ENCODE measurements at regions not wholly inside any gene's neighbourhood (a gene's known extent, or its start where the extent isn't known, plus 50 kb on each side); places are given as distances from the start of the nearest gene placed in this dataset.

DNA sequence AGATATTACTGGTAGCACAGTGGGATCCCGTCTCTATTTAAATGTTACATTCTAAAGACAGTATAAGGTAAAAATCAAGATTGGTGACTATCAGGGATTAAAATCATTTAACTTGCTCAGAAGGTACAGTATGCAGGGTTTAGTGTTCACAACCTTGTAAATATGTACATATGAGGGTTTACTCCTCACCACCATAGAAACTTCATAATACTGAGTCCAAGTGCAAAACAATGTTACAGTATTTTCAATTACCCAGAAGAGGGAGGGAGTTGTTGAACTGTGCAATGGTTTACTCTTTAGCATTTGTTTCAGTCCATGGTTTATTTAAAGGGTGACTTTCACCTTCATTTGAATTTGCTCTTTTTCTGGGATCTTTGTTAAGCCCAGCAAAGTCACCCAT lies 165.1 kb downstream of the ZNF621 start:
- Histone ChIP-seq H2BK5ac (ENCODE audit: low read depth, low read length) (no peak overlapping the region), H2AK5ac (ENCODE audit: low read depth, low read length) (no peak overlapping the region), H3K4me3 (ENCODE audit: extremely low read depth in 1 of 4, insufficient read depth in 2 of 4, low read depth in 3 of 4, low read length in 4 of 4) (no peak overlapping the region), H3K36me3 (ENCODE audit: control insufficient read depth in 2 of 4, insufficient read depth in 4 of 4, low read length in 3 of 4) (no peaks in the 10 kb centered on the region), H4K5ac (ENCODE audit: insufficient read length, low read depth, low read length) (no peak overlapping the region), H3K9me3 (ENCODE audit: insufficient read depth in 2 of 2, low read depth in 1 of 2, low read length in 1 of 2) (no peaks in the 10 kb centered on the region), H2BK20ac (ENCODE audit: low read length) (no peak overlapping the region), H2AFZ (ENCODE audit: low read length) (no peak overlapping the region), H3K27me3 (replicated peaks in 1 of 4; ENCODE audit: control insufficient read depth in 3 of 4, extremely low read depth in 1 of 4, insufficient read depth in 3 of 4, low read length in 3 of 4) (no peaks in the 10 kb centered on the region), H3K79me2 (ENCODE audit: control insufficient read depth in 1 of 2, insufficient read depth in 2 of 2, low read length in 2 of 2) (no peaks in the 10 kb centered on the region), H2BK12ac (ENCODE audit: low read depth, low read length) (no peak overlapping the region), H3K4me2 (ENCODE audit: insufficient read depth in 1 of 2, low read depth in 2 of 2, low read length in 2 of 2) (no peak overlapping the region), H3K9ac (replicated peaks in 1 of 4; ENCODE audit: extremely low read depth in 1 of 4, low read depth in 3 of 4, low read length in 3 of 4) (no peak overlapping the region), H3K18ac (ENCODE audit: extremely low read depth, low read length) (no peak overlapping the region), H3K56ac (replicated peaks; ENCODE audit: insufficient read length, low read depth, low read length) (no peak overlapping the region), H3K27ac (ENCODE audit: low read depth, low read length) (no peak overlapping the region), H4K8ac (ENCODE audit: extremely low read depth, insufficient read depth, low read length) (no peak overlapping the region), H3K23ac (ENCODE audit: insufficient read length) (no peak overlapping the region), H3K79me1 (ENCODE audit: low read depth, low read length) (no peaks in the 10 kb centered on the region), H2BK120ac (replicated peaks; ENCODE audit: low read depth, low read length) (no peak overlapping the region), H3K4ac (replicated peaks; ENCODE audit: insufficient read length, low read depth, low read length) (no peak overlapping the region), H4K91ac (replicated peaks; ENCODE audit: insufficient read length, low read length) (no peak overlapping the region), H3K14ac (ENCODE audit: insufficient read length) (no peak overlapping the region), H3K4me1 (replicated peaks in 1 of 4; ENCODE audit: control insufficient read depth in 3 of 4, insufficient read depth in 4 of 4, low read length in 3 of 4) (no peaks in the 10 kb centered on the region; a peak in 1 of 7 replicates), H2BK15ac (ENCODE audit: low read length) (no peak overlapping the region), H4K20me1 (replicated peaks in 1 of 2; ENCODE audit: control insufficient read depth in 1 of 2, insufficient read depth in 2 of 2, low read length in 2 of 2) (no peaks in the 10 kb centered on the region), H3K23me2 (ENCODE audit: low read depth, low read length) (no peaks in the 10 kb centered on the region; the same call in 1 of the 2 replicates)
- POLR2A ChIA-PET (ENCODE audit: partially characterized antibody): no interaction called here
- FAIRE-seq (no peak), DNase-seq (ENCODE audit: low read depth in 1 of 2, low spot score in 2 of 2) (no peak)
- 92% methylated on average over 1 of the region's 1 CpG; no CpG with 5 or more reads in 1 of the 2 experiments for WGBS, 2 experiments (ENCODE audit: extremely low coverage in 1 of 2, insufficient coverage in 1 of 2, insufficient read length in 1 of 2, insufficient replicate concordance in 2 of 2, low coverage in 1 of 2, low lambda C conversion rate in 2 of 2, missing lambda C conversion rate in 1 of 2)
- CTCF ChIA-PET (ENCODE audit: partially characterized antibody): interaction anchor here (0.6 kb wide), 2 partner anchors 146 to 618 kb away, joined by 3 read pairs; no protein-coding TSS in a partner anchor
- no peak for TF ChIP-seq NANOG (IDR thresholded peaks at IDR 0.05; ENCODE audit: insufficient read depth, low read depth, low read length, poor library complexity, severe bottlenecking)
- TF ChIP-seq SP1 (IDR thresholded peaks at IDR 0.05; ENCODE audit: low read depth, low read length): no peak
- TF ChIP-seq POU5F1 (IDR thresholded peaks at IDR 0.05; ENCODE audit: low read depth, low read length): no peak
- no peak for TF ChIP-seq PHF8 (conservative IDR thresholded peaks at IDR 0.05; ENCODE audit: low read depth, low read length)
- no peak for TF ChIP-seq ASH2L (IDR thresholded peaks at IDR 0.05; ENCODE audit: low read length)
- TF ChIP-seq SUZ12 (IDR thresholded peaks at IDR 0.05; ENCODE audit: low read length): no peak
- TF ChIP-seq BCL11A (IDR thresholded peaks at IDR 0.05; ENCODE audit: low read depth in 2 of 2, low read length in 2 of 2): no peak
- TF ChIP-seq GABPA (IDR thresholded peaks at IDR 0.05; ENCODE audit: borderline replicate concordance, insufficient read depth, low read length): no peak
- no peak for TF ChIP-seq USF2 (IDR thresholded peaks at IDR 0.05; ENCODE audit: low read length)
- TF ChIP-seq FOSL1 (IDR thresholded peaks at IDR 0.05; ENCODE audit: insufficient read depth, low read depth, low read length): no peak
- no peak for TF ChIP-seq POLR2AphosphoS5 (IDR thresholded peaks at IDR 0.05; ENCODE audit: low read depth, low read length)
- no peak for TF ChIP-seq TAF7 (optimal IDR thresholded peaks at IDR 0.05; ENCODE audit: borderline replicate concordance, low read depth, low read length)
- no peak for TF ChIP-seq CHD1 (IDR thresholded peaks at IDR 0.05; ENCODE audit: low read depth, low read length)
- no peak for TF ChIP-seq MAX (IDR thresholded peaks at IDR 0.05)
